Loucy (cell line): ENCODE measurements at regions not wholly inside any gene's neighbourhood (a gene's known extent, or its start where the extent isn't known, plus 50 kb on each side); places are given as distances from the start of the nearest gene placed in this dataset.

ENCODE experiments used
- H2AFZ ChIP-seq: fragments of 200-600 bp; sonication (generic); 2 replicates; pipeline ENCODE4 v1.6.0; 2016; ENCODE audit warnings: antibody characterized with exemption, mild to moderate bottlenecking, low read length, moderate library complexity
- H3F3A ChIP-seq: fragments of 200-600 bp; 2 replicates; pipeline ENCODE4 v1.6.0; 2016; ENCODE audit warnings: antibody characterized with exemption, low read depth, mild to moderate bottlenecking
- H3K27me3 ChIP-seq: fragments of 200-600 bp; sonication (generic); 2 replicates; pipeline ENCODE4 v1.6.1; 2014; ENCODE audit warnings: low read length, mild to moderate bottlenecking; ENCODE audit not compliant: insufficient read depth, poor library complexity, severe bottlenecking
- H3K36me3 ChIP-seq: fragments of 200-600 bp; sonication (generic); 2 replicates; pipeline ENCODE4 v1.6.1; 2016; ENCODE audit warnings: low read length; ENCODE audit not compliant: insufficient read depth
- H3K4me1 ChIP-seq: fragments of 200-600 bp; sonication (generic); 2 replicates; pipeline ENCODE4 v1.5.1; 2014; ENCODE audit warnings: low read length, mild to moderate bottlenecking; ENCODE audit not compliant: insufficient read depth, poor library complexity, severe bottlenecking
- H3K4me2 ChIP-seq: fragments of 200-600 bp; sonication (generic); 2 replicates; pipeline ENCODE4 v1.6.0; 2014; ENCODE audit warnings: antibody characterized with exemption, low read length, low read depth, mild to moderate bottlenecking; ENCODE audit not compliant: poor library complexity, severe bottlenecking
- H3K4me3 ChIP-seq: fragments of 200-600 bp; sonication (generic); 2 replicates; pipeline ENCODE4 v1.5.1; 2014; ENCODE audit warnings: low read length, mild to moderate bottlenecking, mixed read lengths; ENCODE audit not compliant: poor library complexity, severe bottlenecking
- H3K79me2 ChIP-seq: fragments of 200-600 bp; sonication (generic); 2 replicates; pipeline ENCODE4 v1.6.1; 2014; ENCODE audit warnings: low read length; ENCODE audit not compliant: insufficient read depth
- H3K9ac ChIP-seq: fragments of 200-600 bp; sonication (generic); 2 replicates; pipeline ENCODE4 v1.6.0; 2014; ENCODE audit warnings: mild to moderate bottlenecking, low read depth, low read length, moderate library complexity; ENCODE audit not compliant: poor library complexity, severe bottlenecking
- H3K9me2 ChIP-seq: fragments of 200-600 bp; sonication (generic); replicated peaks from 2 replicates; pipeline ENCODE4 v1.6.1; 2016; ENCODE audit warnings: low read depth, low read length, mixed read lengths
- H3K9me3 ChIP-seq: fragments of 200-600 bp; sonication (generic); 2 replicates; pipeline ENCODE4 v1.6.1; 2014; ENCODE audit warnings: mild to moderate bottlenecking, antibody characterized with exemption, low read length, low read depth; ENCODE audit not compliant: insufficient read depth
- H4K20me1 ChIP-seq: fragments of 200-600 bp; sonication (generic); 2 replicates; pipeline ENCODE4 v1.6.0; 2014; ENCODE audit warnings: antibody characterized with exemption, low read length, mild to moderate bottlenecking; ENCODE audit not compliant: insufficient read depth, poor library complexity, severe bottlenecking
- EZH2phosphoT487 ChIP-seq: fragments of 200-600 bp; IDR thresholded peaks from 2 replicates; pipeline ENCODE4 v1.6.1; 2018; ENCODE audit warnings: antibody characterized with exemption, mild to moderate bottlenecking, moderate library complexity, borderline replicate concordance
- TF ChIP-seq, protein P1 (sequence below): fragments of 200-600 bp; sonication (generic); conservative IDR thresholded peaks from 2 replicates; pipeline ENCODE4 v1.5.1; 2014; ENCODE audit warnings: mild to moderate bottlenecking, antibody characterized with exemption, low read length

DNA sequence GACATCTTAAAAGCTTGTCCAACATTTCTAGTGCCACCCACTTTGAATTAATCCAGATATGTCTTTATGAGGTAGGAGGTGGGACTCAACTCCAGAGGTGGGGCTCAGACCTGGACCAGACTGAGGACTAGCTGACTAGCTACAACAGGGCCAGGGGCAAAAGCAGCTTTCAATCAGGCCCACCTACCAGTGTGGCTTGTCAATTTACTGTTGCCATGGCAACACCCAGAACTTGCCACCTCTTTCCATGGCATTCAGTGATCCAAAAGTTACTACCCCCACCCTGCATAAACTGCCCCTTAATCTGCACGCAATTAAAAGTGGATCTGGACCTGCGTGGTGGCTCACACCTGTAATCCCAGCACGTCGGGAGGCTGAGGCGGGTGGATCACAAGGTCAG is 113.2 kb upstream of the KAZN start:
- Histone ChIP-seq H4K20me1 (no peaks in the 10 kb centered on the region), H3K4me1 (no peaks in the 10 kb centered on the region), H2AFZ (no peak overlapping the region), H3K4me2 (no peak overlapping the region), H3K9ac (no peak overlapping the region), H3K36me3 (no peaks in the 10 kb centered on the region), H3F3A (no peaks in the 10 kb centered on the region), H3K4me3 (no peak overlapping the region), H3K27me3 (no peaks in the 10 kb centered on the region), H3K9me3 (no peaks in the 10 kb centered on the region), H3K9me2 (no peaks in the 10 kb centered on the region), H3K79me2 (no peaks in the 10 kb centered on the region)
- TF ChIP-seq, protein P1, sequence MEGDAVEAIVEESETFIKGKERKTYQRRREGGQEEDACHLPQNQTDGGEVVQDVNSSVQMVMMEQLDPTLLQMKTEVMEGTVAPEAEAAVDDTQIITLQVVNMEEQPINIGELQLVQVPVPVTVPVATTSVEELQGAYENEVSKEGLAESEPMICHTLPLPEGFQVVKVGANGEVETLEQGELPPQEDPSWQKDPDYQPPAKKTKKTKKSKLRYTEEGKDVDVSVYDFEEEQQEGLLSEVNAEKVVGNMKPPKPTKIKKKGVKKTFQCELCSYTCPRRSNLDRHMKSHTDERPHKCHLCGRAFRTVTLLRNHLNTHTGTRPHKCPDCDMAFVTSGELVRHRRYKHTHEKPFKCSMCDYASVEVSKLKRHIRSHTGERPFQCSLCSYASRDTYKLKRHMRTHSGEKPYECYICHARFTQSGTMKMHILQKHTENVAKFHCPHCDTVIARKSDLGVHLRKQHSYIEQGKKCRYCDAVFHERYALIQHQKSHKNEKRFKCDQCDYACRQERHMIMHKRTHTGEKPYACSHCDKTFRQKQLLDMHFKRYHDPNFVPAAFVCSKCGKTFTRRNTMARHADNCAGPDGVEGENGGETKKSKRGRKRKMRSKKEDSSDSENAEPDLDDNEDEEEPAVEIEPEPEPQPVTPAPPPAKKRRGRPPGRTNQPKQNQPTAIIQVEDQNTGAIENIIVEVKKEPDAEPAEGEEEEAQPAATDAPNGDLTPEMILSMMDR = no peak
- no peak for TF ChIP-seq EZH2phosphoT487

- no peaks in the 10 kb centered on the region for H3K79me2 ChIP-seq
- no peaks in the 10 kb centered on the region for H3F3A ChIP-seq
- no peak overlapping the region for H3K9ac ChIP-seq
- no peaks in the 10 kb centered on the region for H4K20me1 ChIP-seq
- no peak overlapping the region for H3K4me3 ChIP-seq
- no peaks in the 10 kb centered on the region for H3K36me3 ChIP-seq
- no peaks in the 10 kb centered on the region for H3K9me2 ChIP-seq
- no peak overlapping the region for H3K4me2 ChIP-seq
- no peaks in the 10 kb centered on the region for H3K4me1 ChIP-seq
- H3K27me3 ChIP-seq = no peaks in the 10 kb centered on the region
- H3K9me3 ChIP-seq = no peaks in the 10 kb centered on the region
- TF ChIP-seq, protein P1 = no peak
- no peak for TF ChIP-seq EZH2phosphoT487
- H2AFZ ChIP-seq = no peak overlapping the region
Measured at GRCh38 chr1:14486401-14487201, 111.9 kb upstream of the KAZN start.

- no peak overlapping the region for H3K4me2 ChIP-seq
- no peaks in the 10 kb centered on the region for H3K4me1 ChIP-seq
Measured at GRCh38 chr1:14487671-14488070, 110.8 kb upstream of the KAZN start.

More at GRCh38 chr1:14487671-14488070, 110.8 kb upstream of the KAZN start:
- no peak overlapping the region for H2AFZ ChIP-seq
- H3K79me2 ChIP-seq = no peaks in the 10 kb centered on the region
- TF ChIP-seq, protein P1 = no peak
- no peak for TF ChIP-seq EZH2phosphoT487
- H3K9me2 ChIP-seq = no peaks in the 10 kb centered on the region
- H3K4me3 ChIP-seq = no peak overlapping the region
- H3F3A ChIP-seq = no peaks in the 10 kb centered on the region
- H3K36me3 ChIP-seq = no peaks in the 10 kb centered on the region
- no peaks in the 10 kb centered on the region for H3K9me3 ChIP-seq
- H3K27me3 ChIP-seq = no peaks in the 10 kb centered on the region
- H4K20me1 ChIP-seq = no peaks in the 10 kb centered on the region
- no peak overlapping the region for H3K9ac ChIP-seq
